Upper lobe of left lung (tissue), 6 donors: ENCODE measurements at regions not wholly inside any gene's neighbourhood (a gene's known extent, or its start where the extent isn't known, plus 50 kb on each side); places are given as distances from the start of the nearest gene placed in this dataset.

Experiments used
- ATAC-seq, 2 donors: fragments of 200-7000 bp; cut with Tn5 transposase; one replicate each; pipeline ENCODE4 v1.9.1; 2022; ENCODE audit warnings: mild to moderate bottlenecking in 2 of 2, moderate library complexity in 2 of 2; ENCODE audit not compliant: low FRiP score in 2 of 2
- DNase-seq, 2 donors: peaks; one replicate each; pipeline ENCODE4 v3.0.0-alpha.2; 2019 to 2020
- H3K27ac ChIP-seq, 4 donors: fragments of 200-600 bp; sonication (generic); one replicate each; pipeline ENCODE4 v1.5.1; 2016 to 2019
- H3K27me3 ChIP-seq, 4 donors: fragments of 200-600 bp; sonication (generic); one replicate each; pipeline ENCODE4 v1.5.1; 2017 to 2019
- H3K36me3 ChIP-seq, 4 donors: fragments of 200-600 bp; sonication (generic); one replicate each; pipeline ENCODE4 v1.5.1; 2016 to 2019
- H3K4me1 ChIP-seq, 4 donors: fragments of 200-600 bp; sonication (generic); one replicate each; pipeline ENCODE4 v1.5.1; 2018 to 2019
- H3K4me3 ChIP-seq, 4 donors: fragments of 200-600 bp; sonication (generic); one replicate each; pipeline ENCODE4 v1.5.1; 2017 to 2019; ENCODE audit warnings: mild to moderate bottlenecking in 2 of 4, moderate library complexity in 1 of 4
- H3K9me3 ChIP-seq, 4 donors: fragments of 200-600 bp; sonication (generic); one replicate each; pipeline ENCODE4 v1.5.1; 2018 to 2019
- CTCF ChIP-seq, 6 experiments: fragments of 450-650 bp in 4 of 6; fragments of 200-600 bp in 2 of 6; sonication (generic) in 2 of 6; IDR thresholded peaks; one replicate each; pipeline ENCODE4 v1.5.1; 2016 to 2019; ENCODE audit warnings: antibody characterized with exemption in 6 of 6
- EP300 ChIP-seq, 4 donors: sonication (generic); formaldehyde crosslinking; IDR thresholded peaks; one replicate each; pipeline ENCODE4 v1.5.1; 2017; ENCODE audit warnings: antibody characterized with exemption in 4 of 4, control low read depth in 2 of 4
- POLR2A ChIP-seq, 4 donors: fragments of 450-650 bp; IDR thresholded peaks; one replicate each; pipeline ENCODE4 v1.5.1; 2016 to 2017; ENCODE audit warnings: antibody characterized with exemption in 4 of 4, mild to moderate bottlenecking in 2 of 4
- POLR2AphosphoS5 ChIP-seq, 2 donors: sonication (generic); formaldehyde crosslinking; IDR thresholded peaks; one replicate each; pipeline ENCODE4 v1.5.1; 2017; ENCODE audit warnings: antibody characterized with exemption in 2 of 2
- WGBS, 2 donors: methylation state at CpG; one replicate each; pipeline ENCODE4 v1.1.5; 2017 to 2018; 5-methylcytosine and 5-hydroxymethylcytosine counted together
- donor health status: DM: no; HTN: no; CAD: no; lungs with moderate emphysema.
- donor health status: DM: no; HTN: yes; CAD: no; lungs with severe emphysema.

GRCh38 chr10:33800545-33800944, 466.1 kb upstream of the NRP1 start:
- Histone ChIP-seq H3K27ac (no peak overlapping the region), H3K9me3 (no peaks in the 10 kb centered on the region), H3K27me3 (no peaks in the 10 kb centered on the region), H3K36me3 (no peaks in the 10 kb centered on the region), H3K4me1 (no peaks in the 10 kb centered on the region), H3K4me3 (no peak overlapping the region)
- no peak for TF ChIP-seq CTCF (IDR thresholded peaks at IDR 0.05)
- TF ChIP-seq EP300 (IDR thresholded peaks at IDR 0.05), result no peak
- no peak for TF ChIP-seq POLR2AphosphoS5 (IDR thresholded peaks at IDR 0.05)
- TF ChIP-seq POLR2A (IDR thresholded peaks at IDR 0.05), result no peak
- ATAC-seq (no peak), DNase-seq (no peak)
- WGBS, 2 donors, result 74 to 80% methylated on average over 5 of the region's 5 CpGs

GRCh38 chr10:33799944-33800323, 465.5 kb upstream of the NRP1 start:
- TF ChIP-seq POLR2AphosphoS5 (IDR thresholded peaks at IDR 0.05) (no peak), CTCF (IDR thresholded peaks at IDR 0.05) (no peak), EP300 (IDR thresholded peaks at IDR 0.05) (no peak), POLR2A (IDR thresholded peaks at IDR 0.05) (no peak)
- no peaks in the 10 kb centered on the region for H3K4me1 ChIP-seq
- 89 to 92% methylated on average over 5 of the region's 5 CpGs for WGBS, 2 donors
- H3K27ac ChIP-seq, result no peak overlapping the region
- H3K36me3 ChIP-seq, result no peaks in the 10 kb centered on the region
- no peaks in the 10 kb centered on the region for H3K27me3 ChIP-seq
- H3K9me3 ChIP-seq, result no peaks in the 10 kb centered on the region
- no peak overlapping the region for H3K4me3 ChIP-seq
- no peak for DNase-seq
- no peak for ATAC-seq

GRCh38 chr10:33799281-33799943, 464.9 kb upstream of the NRP1 start:
- 52 to 60% methylated on average over 4 of the region's 4 CpGs for WGBS, 2 donors
- no peak for TF ChIP-seq CTCF (IDR thresholded peaks at IDR 0.05)
- TF ChIP-seq EP300 (IDR thresholded peaks at IDR 0.05), result no peak
- no peak for TF ChIP-seq POLR2AphosphoS5 (IDR thresholded peaks at IDR 0.05)
- no peak for TF ChIP-seq POLR2A (IDR thresholded peaks at IDR 0.05)

GRCh38 chr10:33798754-33799153, 464.3 kb upstream of the NRP1 start:
- Histone ChIP-seq H3K9me3 (no peaks in the 10 kb centered on the region), H3K27ac (no peak overlapping the region), H3K27me3 (no peaks in the 10 kb centered on the region), H3K36me3 (no peaks in the 10 kb centered on the region), H3K4me1 (no peaks in the 10 kb centered on the region), H3K4me3 (no peak overlapping the region)
- DNase-seq (no peak), ATAC-seq (no peak)
- no peak for TF ChIP-seq POLR2AphosphoS5 (IDR thresholded peaks at IDR 0.05)
- no peak for TF ChIP-seq CTCF (IDR thresholded peaks at IDR 0.05)
- TF ChIP-seq POLR2A (IDR thresholded peaks at IDR 0.05), result no peak
- TF ChIP-seq EP300 (IDR thresholded peaks at IDR 0.05), result no peak
- WGBS, 2 donors, result 91 to 100% methylated on average over 1 of the region's 1 CpG

More at GRCh38 chr10:33799281-33799943, 464.9 kb upstream of the NRP1 start:
- Histone ChIP-seq H3K9me3 (no peaks in the 10 kb centered on the region), H3K4me3 (no peak overlapping the region), H3K36me3 (no peaks in the 10 kb centered on the region), H3K27me3 (no peaks in the 10 kb centered on the region), H3K4me1 (no peaks in the 10 kb centered on the region), H3K27ac (no peak overlapping the region)
- DNase-seq (no peak), ATAC-seq (no peak)

- Histone ChIP-seq H3K27ac (no peak overlapping the region), H3K4me3 (no peak overlapping the region), H3K4me1 (no peaks in the 10 kb centered on the region), H3K36me3 (no peaks in the 10 kb centered on the region), H3K9me3 (no peaks in the 10 kb centered on the region), H3K27me3 (no peaks in the 10 kb centered on the region)
- DNase-seq (no peak), ATAC-seq (no peak)
- TF ChIP-seq POLR2A (IDR thresholded peaks at IDR 0.05) (no peak), EP300 (IDR thresholded peaks at IDR 0.05) (no peak), CTCF (IDR thresholded peaks at IDR 0.05) (no peak), POLR2AphosphoS5 (IDR thresholded peaks at IDR 0.05) (no peak)
- WGBS, 2 donors, result 85 to 93% methylated on average over 2 of the region's 2 CpGs
These were observed 462.2 kb upstream of the NRP1 start for GRCh38 chr10:33796680-33797079.
